Renal pelvis (tissue), 1 donor: ENCODE measurements at regions not wholly inside any gene's neighbourhood (a gene's known extent, or its start where the extent isn't known, plus 50 kb on each side); places are given as distances from the start of the nearest gene placed in this dataset.
A peak's percentile ranks its signal among the peaks of the same experiment; 100 is the strongest.
"Not testable (repeated sequence)": the region's sequence is repeated elsewhere in the genome, so short reads cannot be mapped to it uniquely, and the experiment has no call there.

Experiments used
- DNase-seq: peaks from one replicate; pipeline ENCODE4 v3.0.0-alpha.2; 2013

- not testable (repeated sequence) for DNase-seq
These were observed 69.9 kb downstream of the ALG1L2 start for GRCh38 chr3:130151555-130151954.

GRCh38 chr3:130153247-130153646 lies 71.6 kb downstream of the ALG1L2 start:
- not testable (repeated sequence) for DNase-seq

GRCh38 chr3:130155464-130155863 lies 73.8 kb downstream of the ALG1L2 start:
- not testable (repeated sequence) for DNase-seq

GRCh38 chr3:130166856-130167255 lies 85.2 kb downstream of the ALG1L2 start:
- not testable (repeated sequence) for DNase-seq

- DNase-seq, result not testable (repeated sequence)
These were observed 93.6 kb downstream of the ALG1L2 start for GRCh38 chr3:130175195-130175594.

DNA sequence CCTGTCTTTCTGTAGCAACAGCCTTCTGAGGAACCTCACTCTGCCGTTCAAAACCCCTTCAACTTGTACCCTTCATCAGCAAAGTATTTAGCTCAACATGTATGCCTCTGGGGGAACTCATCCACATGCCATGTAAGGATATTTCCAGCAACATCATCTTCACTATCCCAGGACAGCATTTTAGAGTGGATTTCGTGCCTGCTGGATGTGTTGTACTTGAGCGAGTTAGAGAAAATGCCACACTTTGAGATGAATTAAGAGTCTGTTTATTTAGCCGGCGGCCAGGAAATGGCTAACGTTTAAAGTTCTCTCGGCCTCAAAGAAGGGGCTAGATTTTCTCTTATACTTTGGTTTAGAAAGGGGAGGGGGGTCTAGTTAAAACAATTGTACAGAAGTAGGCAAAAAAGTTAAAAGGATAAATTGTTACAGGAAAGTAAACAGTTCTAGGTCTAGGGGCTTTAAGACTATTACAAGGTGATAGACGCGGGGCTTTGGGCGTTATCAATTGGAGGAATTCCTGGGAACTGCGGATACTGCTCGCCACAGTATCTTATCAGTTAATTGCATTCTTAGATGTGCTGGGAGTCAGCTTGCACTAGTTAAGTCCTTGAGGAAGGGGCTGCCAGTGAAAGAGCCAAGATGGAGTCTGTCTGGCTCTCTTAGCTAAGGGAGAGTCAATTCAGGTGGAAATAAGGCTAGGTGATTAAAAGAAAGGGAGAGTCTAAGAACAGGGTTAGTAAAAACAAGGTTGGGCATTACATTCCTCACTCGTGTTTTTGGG lies 95.0 kb downstream of the ALG1L2 start:
- not testable (repeated sequence) for DNase-seq

- DNase-seq, result not testable (repeated sequence)
These were observed 97.2 kb downstream of the ALG1L2 start for GRCh38 chr3:130178835-130179234.

DNA sequence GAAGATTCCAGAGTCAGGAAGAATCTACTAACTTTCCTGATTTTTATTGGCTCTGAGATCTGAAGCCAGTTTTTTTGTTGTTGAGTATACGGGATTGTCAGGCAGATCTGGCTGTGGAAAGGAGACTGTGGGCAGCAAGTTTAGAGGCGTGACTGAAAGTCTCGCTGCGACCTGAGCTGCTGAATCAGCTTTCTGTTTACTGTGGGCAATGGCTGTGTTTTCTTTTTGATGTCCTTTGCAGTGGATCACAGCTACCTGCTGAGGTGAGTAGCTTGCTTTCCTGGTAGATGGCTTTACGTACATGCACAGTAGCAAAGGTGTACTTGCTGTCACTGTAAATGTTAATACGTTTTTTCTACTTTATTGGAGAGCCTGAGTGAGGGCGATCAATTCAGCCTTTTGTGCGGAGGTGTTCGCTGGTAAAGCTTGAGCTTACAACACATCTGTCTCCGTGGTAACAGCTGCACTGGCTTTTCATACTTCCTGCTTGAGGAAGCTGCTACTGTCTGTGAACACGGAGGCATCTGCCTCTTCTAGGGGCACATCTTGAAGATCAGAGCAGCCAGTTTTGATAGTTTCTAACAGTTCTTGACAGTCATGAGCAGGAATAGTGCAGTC lies 97.8 kb downstream of the ALG1L2 start:
- DNase-seq, result peak; percentile 3

DNA sequence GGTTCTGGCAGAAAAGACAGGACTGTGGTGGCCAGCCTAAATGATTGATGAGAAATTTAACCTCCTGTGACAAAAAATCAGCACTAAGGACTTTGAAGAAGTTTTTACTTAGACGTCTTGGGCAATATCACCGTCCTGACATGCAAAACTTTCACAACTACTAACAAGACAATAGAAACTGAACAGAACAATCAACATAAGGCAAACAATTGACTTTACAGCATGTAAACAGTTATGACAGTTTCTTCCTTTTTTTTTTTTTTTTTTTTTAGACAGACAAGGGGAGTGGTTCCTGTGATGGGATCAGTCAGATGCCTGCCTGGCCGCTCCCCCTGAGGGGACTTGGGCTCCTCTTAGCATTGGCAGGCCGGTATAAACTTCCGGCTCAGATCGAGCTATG lies 100.8 kb downstream of the ALG1L2 start:
- not testable (repeated sequence) for DNase-seq

DNA sequence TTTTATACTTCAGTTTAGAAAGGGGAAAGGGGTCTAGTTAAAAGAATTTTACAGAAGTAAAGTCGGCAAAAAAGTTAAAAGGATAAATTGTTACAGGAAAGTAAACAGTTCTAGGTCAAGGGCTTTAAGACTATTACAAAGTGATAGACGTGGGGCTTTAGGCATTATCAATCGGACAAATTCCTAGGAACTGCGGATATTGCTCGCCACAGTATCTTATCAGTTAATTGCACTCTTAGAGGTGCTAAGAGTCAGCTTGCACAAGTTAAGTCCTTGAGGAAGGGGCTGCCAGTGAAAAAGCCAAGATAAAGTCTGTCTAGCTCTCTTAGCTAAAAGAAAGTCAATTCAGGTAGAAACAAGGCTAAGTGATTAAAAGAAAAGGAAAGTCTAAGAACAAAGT lies 102.1 kb downstream of the ALG1L2 start:
- DNase-seq, result not testable (repeated sequence)

GRCh38 chr3:130184152-130185024 lies 102.8 kb downstream of the ALG1L2 start:
- DNase-seq, result not testable (repeated sequence)

DNA sequence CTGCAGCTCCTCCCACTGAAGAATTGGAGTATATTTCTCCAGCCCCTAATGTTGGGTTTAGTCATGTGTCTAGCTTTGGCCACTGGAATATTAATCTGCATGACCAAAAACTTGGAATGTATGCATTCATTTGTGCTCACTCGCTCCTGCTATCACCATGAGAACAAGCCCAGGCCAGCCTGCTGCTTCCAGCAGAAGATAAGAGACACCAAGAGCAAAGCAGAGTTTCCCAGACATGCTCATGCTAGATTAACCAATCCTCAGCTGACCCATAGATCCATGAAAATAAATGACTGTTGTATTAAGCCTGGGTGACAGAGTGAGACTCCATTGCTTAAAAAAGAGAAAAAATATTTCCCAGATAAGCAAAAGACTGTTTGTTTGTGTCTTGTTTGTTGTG lies 119.6 kb downstream of the ALG1L2 start:
- not testable (repeated sequence) for DNase-seq

DNA sequence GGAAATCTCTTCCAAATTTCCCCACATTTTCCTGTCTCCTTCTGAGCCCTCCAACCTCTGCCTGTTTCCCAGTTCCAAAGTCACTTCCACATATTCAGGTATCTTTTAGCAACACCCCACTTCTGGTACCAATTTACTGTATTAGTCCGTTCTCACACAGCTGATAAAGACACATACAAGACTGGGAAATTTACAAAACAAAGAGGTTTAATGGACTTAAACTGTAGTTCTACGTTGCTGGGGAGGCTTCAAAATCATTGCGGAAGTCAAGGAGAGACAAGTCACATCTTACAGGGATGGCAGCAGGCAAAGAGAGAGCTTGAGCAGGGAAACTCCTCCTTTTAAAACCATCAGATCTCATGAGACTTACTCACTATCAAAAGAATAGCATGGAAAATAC lies 122.0 kb downstream of the ALG1L2 start:
- not testable (repeated sequence) for DNase-seq

- no peak for DNase-seq
These were observed 117.9 kb upstream of the COL6A5 start for GRCh38 chr3:130227540-130227939.

- DNase-seq, result peak; percentile 57
These were observed 102.5 kb upstream of the COL6A5 start for GRCh38 chr3:130242850-130243569.

DNA sequence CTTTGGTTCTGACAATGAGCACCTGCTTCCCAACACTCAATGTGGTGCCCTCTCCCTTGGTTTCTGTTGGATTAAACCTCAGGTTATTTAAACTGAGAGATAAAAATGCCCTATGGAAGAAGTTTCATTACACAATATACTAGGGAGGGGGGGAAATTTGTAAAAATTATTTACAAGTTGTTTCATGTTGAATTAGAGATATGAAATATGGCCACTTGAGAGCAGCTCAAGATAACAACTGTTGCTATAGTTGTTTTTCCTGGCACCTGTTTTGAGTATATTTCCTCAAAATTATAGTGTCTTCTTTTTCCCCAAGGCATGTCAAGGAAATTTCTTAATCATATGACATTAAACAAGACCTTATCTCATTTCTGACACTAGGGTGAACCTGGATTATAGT lies 101.7 kb upstream of the COL6A5 start:
- no peak for DNase-seq

- no peak for DNase-seq
These were observed 94.5 kb upstream of the COL6A5 start for GRCh38 chr3:130250982-130251381.

GRCh38 chr3:130255442-130255841 lies 90.0 kb upstream of the COL6A5 start:
- DNase-seq, result no peak

DNA sequence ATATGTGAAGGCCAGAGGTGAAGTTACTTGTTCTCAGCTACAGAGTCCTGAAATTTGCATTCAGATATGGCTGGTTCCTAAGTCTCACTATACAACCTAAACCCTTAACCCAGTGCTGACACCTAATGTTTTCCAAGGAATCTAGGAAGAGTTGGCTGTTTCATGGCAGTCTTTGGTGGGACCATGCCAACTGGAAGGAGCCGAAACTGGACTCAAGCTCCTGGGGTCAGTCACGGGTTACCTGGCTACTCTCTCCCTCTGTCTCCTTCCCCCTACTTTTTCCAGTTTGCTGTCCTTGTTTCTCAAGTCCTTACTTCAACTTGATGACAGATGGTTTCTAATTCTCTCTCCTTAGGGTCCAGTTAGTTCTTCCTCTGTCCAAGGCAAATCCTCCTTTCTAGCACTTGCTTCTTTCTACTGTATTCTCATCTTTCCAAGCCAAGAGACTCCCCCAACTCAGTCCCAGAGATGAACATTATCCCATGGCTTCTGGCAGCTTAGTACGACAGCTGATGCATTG lies 88.6 kb upstream of the COL6A5 start:
- no peak for DNase-seq

DNA sequence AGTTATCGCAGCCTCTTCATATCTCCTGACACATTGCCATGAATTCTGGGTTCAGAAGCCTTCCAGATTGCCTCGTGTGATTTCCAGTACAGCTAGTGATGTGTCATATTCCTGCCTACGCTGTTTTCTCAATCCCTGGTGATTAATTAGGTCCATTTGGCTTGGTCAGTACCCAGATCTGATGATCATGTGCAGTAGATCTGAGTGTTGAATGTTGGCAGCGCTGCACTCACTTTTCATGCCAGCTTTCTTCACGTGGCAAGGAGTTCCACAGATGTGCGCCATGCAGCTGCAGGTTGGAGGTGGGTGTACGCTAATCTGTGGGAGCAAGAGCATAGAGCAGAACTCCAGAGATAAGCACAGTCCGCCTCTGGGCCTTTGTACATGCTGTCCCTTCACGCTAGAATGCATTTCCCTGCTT lies 86.9 kb upstream of the COL6A5 start:
- no peak for DNase-seq

GRCh38 chr3:130259166-130259874 lies 86.2 kb upstream of the COL6A5 start:
- no peak for DNase-seq
